Peyer's patch (tissue), 4 donors: ENCODE measurements at regions not wholly inside any gene's neighbourhood (a gene's known extent, or its start where the extent isn't known, plus 50 kb on each side); places are given as distances from the start of the nearest gene placed in this dataset.

Experiments
- POLR2A ChIP-seq, 2 donors: fragments of 450-650 bp; IDR thresholded peaks; one replicate each; pipeline ENCODE4 v1.5.1; 2017; ENCODE audit warnings: antibody characterized with exemption in 2 of 2, mild to moderate bottlenecking in 2 of 2, moderate library complexity in 2 of 2
- TF ChIP-seq, protein P1 (sequence below), 6 experiments: fragments of 450-650 bp in 4 of 6; fragments of 200-600 bp in 2 of 6; sonication (generic) in 1 of 6; IDR thresholded peaks; one replicate each; pipeline ENCODE4 v1.5.1; 2017 to 2019; ENCODE audit warnings: antibody characterized with exemption in 6 of 6, mild to moderate bottlenecking in 3 of 6, moderate library complexity in 1 of 6

DNA sequence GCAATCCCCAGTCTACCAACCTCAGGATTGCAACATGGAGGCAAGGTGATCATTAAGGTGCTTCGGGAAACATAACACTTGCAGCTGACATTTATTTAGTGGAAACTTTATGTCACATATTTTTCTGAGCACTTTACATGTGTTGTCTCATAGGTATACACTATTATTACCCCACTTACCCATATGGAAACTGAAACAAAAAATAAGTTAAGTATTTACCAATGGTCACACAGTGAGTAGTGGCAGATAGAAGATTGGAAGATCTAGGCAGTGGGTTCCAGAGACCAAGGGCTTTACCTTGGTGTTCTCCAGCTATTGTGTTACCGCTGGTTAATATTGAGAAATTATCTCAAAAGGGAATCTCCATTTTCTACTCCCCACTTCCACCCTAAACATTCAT lies 1279.1 kb upstream of the SORCS1 start:
- TF ChIP-seq POLR2A (IDR thresholded peaks at IDR 0.05), result no peak
- TF ChIP-seq, protein P1, sequence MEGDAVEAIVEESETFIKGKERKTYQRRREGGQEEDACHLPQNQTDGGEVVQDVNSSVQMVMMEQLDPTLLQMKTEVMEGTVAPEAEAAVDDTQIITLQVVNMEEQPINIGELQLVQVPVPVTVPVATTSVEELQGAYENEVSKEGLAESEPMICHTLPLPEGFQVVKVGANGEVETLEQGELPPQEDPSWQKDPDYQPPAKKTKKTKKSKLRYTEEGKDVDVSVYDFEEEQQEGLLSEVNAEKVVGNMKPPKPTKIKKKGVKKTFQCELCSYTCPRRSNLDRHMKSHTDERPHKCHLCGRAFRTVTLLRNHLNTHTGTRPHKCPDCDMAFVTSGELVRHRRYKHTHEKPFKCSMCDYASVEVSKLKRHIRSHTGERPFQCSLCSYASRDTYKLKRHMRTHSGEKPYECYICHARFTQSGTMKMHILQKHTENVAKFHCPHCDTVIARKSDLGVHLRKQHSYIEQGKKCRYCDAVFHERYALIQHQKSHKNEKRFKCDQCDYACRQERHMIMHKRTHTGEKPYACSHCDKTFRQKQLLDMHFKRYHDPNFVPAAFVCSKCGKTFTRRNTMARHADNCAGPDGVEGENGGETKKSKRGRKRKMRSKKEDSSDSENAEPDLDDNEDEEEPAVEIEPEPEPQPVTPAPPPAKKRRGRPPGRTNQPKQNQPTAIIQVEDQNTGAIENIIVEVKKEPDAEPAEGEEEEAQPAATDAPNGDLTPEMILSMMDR (IDR thresholded peaks at IDR 0.05), result no peak
